ENCODE measurements at regions not wholly inside any gene's neighbourhood (a gene's known extent, or its start where the extent isn't known, plus 50 kb on each side); places are given as distances from the start of the nearest gene placed in this dataset.

- intact Hi-C loops (cut with DNase I) = no loop called here
- H3K4me1 ChIP-seq = no peaks in the 10 kb centered on the region
- H3K36me3 ChIP-seq = no peaks in the 10 kb centered on the region
- H3K27me3 ChIP-seq = no peaks in the 10 kb centered on the region
- no peak overlapping the region for H3K27ac ChIP-seq (replicated peaks in 1 of 4)
- no peaks in the 10 kb centered on the region for H3K9me3 ChIP-seq
- no peak overlapping the region for H3K4me3 ChIP-seq
- no peak for DNase-seq (ENCODE audit: extremely low spot score)
- TF ChIP-seq EP300 (IDR thresholded peaks at IDR 0.05) = no peak
- TF ChIP-seq POLR2AphosphoS5 (IDR thresholded peaks at IDR 0.05) = no peak
- TF ChIP-seq POLR2A (IDR thresholded peaks at IDR 0.05; ENCODE audit: low read depth) = no peak
- TF ChIP-seq, protein P1, sequence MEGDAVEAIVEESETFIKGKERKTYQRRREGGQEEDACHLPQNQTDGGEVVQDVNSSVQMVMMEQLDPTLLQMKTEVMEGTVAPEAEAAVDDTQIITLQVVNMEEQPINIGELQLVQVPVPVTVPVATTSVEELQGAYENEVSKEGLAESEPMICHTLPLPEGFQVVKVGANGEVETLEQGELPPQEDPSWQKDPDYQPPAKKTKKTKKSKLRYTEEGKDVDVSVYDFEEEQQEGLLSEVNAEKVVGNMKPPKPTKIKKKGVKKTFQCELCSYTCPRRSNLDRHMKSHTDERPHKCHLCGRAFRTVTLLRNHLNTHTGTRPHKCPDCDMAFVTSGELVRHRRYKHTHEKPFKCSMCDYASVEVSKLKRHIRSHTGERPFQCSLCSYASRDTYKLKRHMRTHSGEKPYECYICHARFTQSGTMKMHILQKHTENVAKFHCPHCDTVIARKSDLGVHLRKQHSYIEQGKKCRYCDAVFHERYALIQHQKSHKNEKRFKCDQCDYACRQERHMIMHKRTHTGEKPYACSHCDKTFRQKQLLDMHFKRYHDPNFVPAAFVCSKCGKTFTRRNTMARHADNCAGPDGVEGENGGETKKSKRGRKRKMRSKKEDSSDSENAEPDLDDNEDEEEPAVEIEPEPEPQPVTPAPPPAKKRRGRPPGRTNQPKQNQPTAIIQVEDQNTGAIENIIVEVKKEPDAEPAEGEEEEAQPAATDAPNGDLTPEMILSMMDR (IDR thresholded peaks at IDR 0.05) = no peak
- WGBS = 52% methylated on average over 8 of the region's 8 CpGs
These were observed 380.6 kb downstream of the FBXO15 start for GRCh38 chr18:73766910-73767515.

DNA sequence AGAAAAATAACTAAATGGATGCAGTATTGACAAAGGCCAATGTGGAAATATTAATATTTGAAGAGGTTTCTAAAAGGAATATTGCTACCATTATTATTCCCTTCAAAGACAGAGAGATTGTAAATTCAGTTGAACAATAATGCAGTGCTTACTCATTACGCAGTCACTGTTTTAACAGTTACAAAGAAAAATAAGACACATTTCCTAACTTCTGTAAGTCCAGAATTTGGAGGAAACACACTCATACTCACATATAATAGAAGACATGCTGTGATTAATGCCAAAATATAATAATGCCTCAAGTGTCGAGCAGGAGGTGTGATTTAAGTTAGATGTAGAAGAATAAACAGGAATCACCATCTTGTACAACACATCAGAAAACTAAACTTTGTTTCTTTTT is 389.2 kb downstream of the FBXO15 start:
- intact Hi-C loops (cut with DNase I) = no loop called here
- TF ChIP-seq POLR2A (IDR thresholded peaks at IDR 0.05; ENCODE audit: low read depth) = no peak
- no peak for TF ChIP-seq EP300 (IDR thresholded peaks at IDR 0.05)
- TF ChIP-seq POLR2AphosphoS5 (IDR thresholded peaks at IDR 0.05) = no peak
- Histone ChIP-seq H3K36me3 (no peaks in the 10 kb centered on the region), H3K4me1 (no peaks in the 10 kb centered on the region), H3K9me3 (no peaks in the 10 kb centered on the region), H3K4me3 (no peak overlapping the region), H3K27me3 (no peaks in the 10 kb centered on the region), H3K27ac (replicated peaks in 1 of 4) (no peak overlapping the region)
- 74% methylated on average over 2 of the region's 2 CpGs for WGBS
- DNase-seq (ENCODE audit: extremely low spot score) = no peak

- no peaks in the 10 kb centered on the region for H3K27me3 ChIP-seq
- no peak for TF ChIP-seq POLR2AphosphoS5 (IDR thresholded peaks at IDR 0.05)
- no peak for TF ChIP-seq POLR2A (IDR thresholded peaks at IDR 0.05; ENCODE audit: low read depth)
- no peak for TF ChIP-seq EP300 (IDR thresholded peaks at IDR 0.05)
- TF ChIP-seq, protein P1 (IDR thresholded peaks at IDR 0.05) = no peak
- H3K36me3 ChIP-seq = no peaks in the 10 kb centered on the region
- no peak overlapping the region for H3K27ac ChIP-seq (replicated peaks in 1 of 4)
- no peaks in the 10 kb centered on the region for H3K4me1 ChIP-seq
- no peak for DNase-seq (ENCODE audit: extremely low spot score)
- H3K9me3 ChIP-seq = no peaks in the 10 kb centered on the region
- H3K4me3 ChIP-seq = no peak overlapping the region
- WGBS = 87% methylated on average over 24 of the region's 24 CpGs
- intact Hi-C loops (cut with DNase I) = no loop called here
These were observed 391.2 kb downstream of the FBXO15 start for GRCh38 chr18:73756256-73757091.

GRCh38 chr18:73752965-73753364 is 394.7 kb downstream of the FBXO15 start:
- no peaks in the 10 kb centered on the region for H3K4me1 ChIP-seq
- H3K9me3 ChIP-seq = no peaks in the 10 kb centered on the region
- H3K4me3 ChIP-seq = no peak overlapping the region
- intact Hi-C loops (cut with DNase I) = no loop called here
- H3K27ac ChIP-seq (replicated peaks in 1 of 4) = no peak overlapping the region
- no peaks in the 10 kb centered on the region for H3K36me3 ChIP-seq
- TF ChIP-seq, protein P1 (IDR thresholded peaks at IDR 0.05) = no peak
- TF ChIP-seq POLR2A (IDR thresholded peaks at IDR 0.05; ENCODE audit: low read depth) (no peak), POLR2AphosphoS5 (IDR thresholded peaks at IDR 0.05) (no peak), EP300 (IDR thresholded peaks at IDR 0.05) (no peak)
- WGBS = 68% methylated on average over 2 of the region's 2 CpGs
- DNase-seq (ENCODE audit: extremely low spot score) = no peak
- H3K27me3 ChIP-seq = no peaks in the 10 kb centered on the region

DNA sequence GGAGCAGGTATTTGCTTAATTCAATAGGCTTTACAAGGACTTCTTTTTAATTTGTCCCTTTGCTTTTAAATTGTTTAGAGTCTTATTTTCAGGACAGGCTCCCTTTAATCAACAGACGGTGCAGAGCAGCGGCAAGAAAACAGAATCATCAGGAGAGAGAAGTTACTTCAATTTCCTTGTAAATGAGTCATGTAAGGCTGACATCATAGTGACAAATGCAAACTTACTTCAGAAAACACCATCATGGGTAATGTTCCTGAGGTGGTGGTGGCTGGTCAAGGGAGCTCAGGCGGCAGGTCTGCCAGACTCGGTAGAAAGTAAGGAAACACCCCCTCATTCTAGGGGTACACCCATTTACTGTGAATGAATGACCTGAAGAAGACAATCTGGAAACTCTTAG is 395.1 kb downstream of the FBXO15 start:
- H3K4me3 ChIP-seq = no peak overlapping the region
- DNase-seq (ENCODE audit: extremely low spot score) = no peak
- H3K27ac ChIP-seq (replicated peaks in 1 of 4) = no peak overlapping the region
- H3K9me3 ChIP-seq = no peaks in the 10 kb centered on the region
- H3K36me3 ChIP-seq = no peaks in the 10 kb centered on the region
- TF ChIP-seq EP300 (IDR thresholded peaks at IDR 0.05) (no peak), POLR2A (IDR thresholded peaks at IDR 0.05; ENCODE audit: low read depth) (no peak), POLR2AphosphoS5 (IDR thresholded peaks at IDR 0.05) (no peak)
- TF ChIP-seq, protein P1 (IDR thresholded peaks at IDR 0.05) = no peak
- 77% methylated on average over 4 of the region's 4 CpGs for WGBS
- no peaks in the 10 kb centered on the region for H3K4me1 ChIP-seq
- no peaks in the 10 kb centered on the region for H3K27me3 ChIP-seq
- intact Hi-C loops (cut with DNase I) = no loop called here
